K562 (cell line): ENCODE measurements at regions not wholly inside any gene's neighbourhood (a gene's known extent, or its start where the extent isn't known, plus 50 kb on each side); places are given as distances from the start of the nearest gene placed in this dataset.

Experiments used
- ATAC-seq: fragments of 200-7000 bp; cut with Tn5 transposase; 3 replicates; pipeline ENCODE4 v1.9.1; 2020; ENCODE audit warnings: moderate library complexity
- BruUV-seq: library from RNA; stranded (reverse); fragments of 400-500 nt; replicated peaks from 2 replicates; lab custom pipeline; 2021; lab: Mats Ljungman, UMichigan
- CTCF ChIA-PET: fragments of 300-600 bp; formaldehyde crosslinking; extraction: SDS; loops from one replicate; lab custom pipeline; 2021; ENCODE audit warnings: low intra/inter-chr PET ratio; lab: Yijun Ruan, JAX
- POLR2A ChIA-PET: fragments of 300-600, 350-650 bp; sonication (Branson Sonifier 250); formaldehyde crosslinking; extraction: SDS; loops from one replicate; lab custom pipeline; 2021; ENCODE audit warnings: antibody characterized with exemption, inconsistent platforms; lab: Yijun Ruan, JAX
- DNase-seq, 4 experiments: peaks; one replicate each; pipeline versions ENCODE4 v3.0.0 to v3.0.0-alpha.2; 2011 to 2018; ENCODE audit warnings: low spot score in 3 of 4, mixed read lengths in 3 of 4; ENCODE audit errors: extremely low read depth in 1 of 4
- FAIRE-seq: peaks from 2 replicates; lab custom pipeline; 2011; peaks lifted over from hg19 to GRCh38; lab: Jason Lieb, UNC
- H2AFZ ChIP-seq: 2 replicates; pipeline ENCODE4 v1.6.0; 2011; ENCODE audit warnings: low read depth, low read length, control low read depth, inconsistent platforms
- H3K27ac ChIP-seq: fragments of 200-600 bp; 3 replicates; pipeline ENCODE4 v1.8.0; 2011; ENCODE audit warnings: low read depth, mild to moderate bottlenecking, control low read depth, inconsistent platforms, low read length, moderate library complexity, mixed read lengths; ENCODE audit errors: extremely low read depth
- H3K27me3 ChIP-seq, 2 experiments: fragments of 300-600 bp in 1 of 2; 2 replicates in 1 of 2; 3 replicates in 1 of 2; pipeline versions ENCODE4 v1.6.0 to v1.8.0; 2011; ENCODE audit warnings: inconsistent platforms in 2 of 2, low read length in 2 of 2, mild to moderate bottlenecking in 1 of 2, mixed read lengths in 1 of 2, moderate library complexity in 1 of 2; ENCODE audit not compliant: control insufficient read depth in 2 of 2, insufficient read depth in 2 of 2
- H3K36me3 ChIP-seq: fragments of 300-600 bp; 3 replicates; pipeline ENCODE4 v1.8.0; 2011; ENCODE audit warnings: mild to moderate bottlenecking, low read length, inconsistent platforms; ENCODE audit not compliant: control insufficient read depth, insufficient read depth
- H3K4me1 ChIP-seq, 2 experiments: fragments of 200-600 bp in 1 of 2; replicated peaks in 1 of 2; 2 replicates in 1 of 2; 3 replicates in 1 of 2; pipeline versions ENCODE4 v1.5.1 to v1.8.0; 2011; ENCODE audit warnings: inconsistent platforms in 2 of 2, low read length in 2 of 2, mild to moderate bottlenecking in 1 of 2, mixed read lengths in 1 of 2, moderate library complexity in 1 of 2; ENCODE audit not compliant: control insufficient read depth in 2 of 2, insufficient read depth in 2 of 2
- H3K4me2 ChIP-seq: 2 replicates; pipeline ENCODE4 v1.6.1; 2011; ENCODE audit warnings: low read length, control low read depth, inconsistent platforms, mixed read lengths; ENCODE audit not compliant: insufficient read depth
- H3K4me3 ChIP-seq: fragments of 200-600 bp; sonication (generic), shearing (Covaris generic); 2 replicates; pipeline ENCODE4 v1.5.1; 2016; ENCODE audit warnings: control low read depth, inconsistent platforms
- H3K79me2 ChIP-seq: fragments of 200-600 bp; 3 replicates; pipeline ENCODE4 v1.8.0; 2011; ENCODE audit warnings: low read length, inconsistent platforms; ENCODE audit not compliant: control insufficient read depth, insufficient read depth
- H3K9ac ChIP-seq, 2 experiments: 2 replicates each; pipeline versions ENCODE4 v1.6.0 to v1.6.1; 2011; ENCODE audit warnings: low read depth in 2 of 2, low read length in 2 of 2, control low read depth in 1 of 2, inconsistent platforms in 1 of 2, mild to moderate bottlenecking in 1 of 2, mixed read lengths in 1 of 2; ENCODE audit not compliant: insufficient read depth in 1 of 2
- H3K9me1 ChIP-seq: one replicate; pipeline ENCODE4 v1.6.0; 2011; ENCODE audit warnings: inconsistent platforms, mild to moderate bottlenecking, low read length, moderate library complexity; ENCODE audit not compliant: control insufficient read depth, insufficient read depth
- H3K9me3 ChIP-seq: replicated peaks from 2 replicates; pipeline ENCODE4 v1.5.1; 2011; ENCODE audit warnings: low read depth, low read length, inconsistent platforms; ENCODE audit not compliant: control insufficient read depth, insufficient read depth
- H4K20me1 ChIP-seq: replicated peaks from 2 replicates; pipeline ENCODE4 v1.6.1; 2011; ENCODE audit warnings: low read length, inconsistent platforms, mixed read lengths; ENCODE audit not compliant: control insufficient read depth, insufficient read depth
- POLR2G ChIP-seq: fragments of 200-400 bp; formaldehyde crosslinking; IDR thresholded peaks from 2 replicates; pipeline ENCODE4 v1.6.1; 2017; ENCODE audit warnings: low read depth, mild to moderate bottlenecking, antibody characterized with exemption, low read length, moderate library complexity
- TFE3 ChIP-seq: fragments of 450-650 bp; formaldehyde crosslinking; IDR thresholded peaks from 2 replicates; pipeline ENCODE4 v1.4.0; 2020; ENCODE audit warnings: mild to moderate bottlenecking, mixed read lengths
- ZMIZ1 ChIP-seq, 2 experiments: fragments of 150-350 bp in 1 of 2; IDR thresholded peaks; 2 replicates each; pipeline ENCODE4 v1.6.1; 2012 to 2016; ENCODE audit warnings: low read depth in 2 of 2, low read length in 2 of 2, mild to moderate bottlenecking in 1 of 2, moderate library complexity in 1 of 2
- WGBS: fragments of 100-300 bp; shearing (Covaris generic); methylation state at CpG from one replicate; pipeline ENCODE4 v1.1.6; 2016; ENCODE audit warnings: low coverage, mixed read lengths; ENCODE audit not compliant: insufficient coverage; ENCODE audit errors: missing lambda C conversion rate; 5-methylcytosine and 5-hydroxymethylcytosine counted together
- in situ Hi-C: fragments of 300-500 bp; cut with MboI; formaldehyde crosslinking; loops from 4 replicates; pipeline ENCODE4 v1.15.0; 2018; ENCODE audit warnings: inconsistent platforms, mixed read lengths
- intact Hi-C: fragments of 100-400 bp; cut with micrococcal nuclease; formaldehyde crosslinking; loops from 2 replicates; pipeline ENCODE4 v1.14.2; 2022

- TF ChIP-seq ZMIZ1 (IDR thresholded peaks at IDR 0.05; ENCODE audit: low read depth in 2 of 2, low read length in 2 of 2): no peak
Observed at GRCh38 chr5:8445139-8445538, 576.2 kb downstream of the MTRR start (continued).

GRCh38 chr5:8446179-8446578 lies 577.2 kb downstream of the MTRR start:
- DNase-seq (no peak), FAIRE-seq (no peak), ATAC-seq (no peak)
- Histone ChIP-seq H3K4me3 (no peak overlapping the region), H4K20me1 (no peaks in the 10 kb centered on the region), H3K79me2 (no peaks in the 10 kb centered on the region), H3K9ac (no peak overlapping the region), H3K4me2 (no peak overlapping the region), H3K27me3 (no peaks in the 10 kb centered on the region), H3K36me3 (no peaks in the 10 kb centered on the region), H3K9me3 (no peaks in the 10 kb centered on the region), H3K9me1 (no peaks in the 10 kb centered on the region), H3K27ac (no peak overlapping the region), H2AFZ (no peak overlapping the region), H3K4me1 (no peaks in the 10 kb centered on the region; a peak in 1 of 5 replicates)
- in situ Hi-C loops (no loop called here), intact Hi-C loops (no loop called here)
- CTCF ChIA-PET: no interaction called here
- POLR2A ChIA-PET: no interaction called here
- 3% methylated on average over 2 of the region's 2 CpGs for WGBS
- BruUV-seq: no TSS peak
- TF ChIP-seq TFE3 (CRISPR knock-in tag) (peak; percentile 77), POLR2G (no peak)
